ENCODE measurements at regions not wholly inside any gene's neighbourhood (a gene's known extent, or its start where the extent isn't known, plus 50 kb on each side); places are given as distances from the start of the nearest gene placed in this dataset.

DNA sequence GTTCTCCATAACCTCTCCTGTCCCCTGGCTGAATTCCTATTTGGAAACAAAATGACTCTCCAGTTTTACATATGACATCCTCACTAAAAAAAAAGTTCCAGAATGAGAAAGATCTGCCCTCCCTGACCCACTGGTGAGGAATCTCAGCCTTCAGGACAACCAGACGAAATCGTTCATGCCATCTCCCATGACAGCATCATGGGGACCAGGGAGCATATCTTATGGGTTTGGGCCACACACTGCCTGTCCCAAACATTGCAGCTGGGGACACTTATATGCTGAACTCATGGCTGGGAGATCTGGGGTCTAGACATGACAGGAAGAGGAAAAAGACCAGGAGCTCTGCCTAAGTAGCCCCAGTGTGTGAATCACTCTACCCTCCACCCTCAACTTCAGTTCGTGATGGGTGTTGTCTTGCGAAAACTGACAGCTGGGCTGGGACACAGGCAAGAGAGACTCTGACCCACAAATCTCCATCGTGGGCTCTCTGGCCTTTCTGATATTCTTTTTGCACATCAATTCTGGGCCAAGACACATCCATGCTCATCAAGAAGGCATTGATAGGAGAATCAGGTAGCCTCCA is 102.0 kb downstream of the ZNF280B start:
- TF ChIP-seq, protein P1, sequence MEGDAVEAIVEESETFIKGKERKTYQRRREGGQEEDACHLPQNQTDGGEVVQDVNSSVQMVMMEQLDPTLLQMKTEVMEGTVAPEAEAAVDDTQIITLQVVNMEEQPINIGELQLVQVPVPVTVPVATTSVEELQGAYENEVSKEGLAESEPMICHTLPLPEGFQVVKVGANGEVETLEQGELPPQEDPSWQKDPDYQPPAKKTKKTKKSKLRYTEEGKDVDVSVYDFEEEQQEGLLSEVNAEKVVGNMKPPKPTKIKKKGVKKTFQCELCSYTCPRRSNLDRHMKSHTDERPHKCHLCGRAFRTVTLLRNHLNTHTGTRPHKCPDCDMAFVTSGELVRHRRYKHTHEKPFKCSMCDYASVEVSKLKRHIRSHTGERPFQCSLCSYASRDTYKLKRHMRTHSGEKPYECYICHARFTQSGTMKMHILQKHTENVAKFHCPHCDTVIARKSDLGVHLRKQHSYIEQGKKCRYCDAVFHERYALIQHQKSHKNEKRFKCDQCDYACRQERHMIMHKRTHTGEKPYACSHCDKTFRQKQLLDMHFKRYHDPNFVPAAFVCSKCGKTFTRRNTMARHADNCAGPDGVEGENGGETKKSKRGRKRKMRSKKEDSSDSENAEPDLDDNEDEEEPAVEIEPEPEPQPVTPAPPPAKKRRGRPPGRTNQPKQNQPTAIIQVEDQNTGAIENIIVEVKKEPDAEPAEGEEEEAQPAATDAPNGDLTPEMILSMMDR (IDR thresholded peaks at IDR 0.05; ENCODE audit: insufficient read depth, low read length, poor library complexity, severe bottlenecking) = no peak
- TF ChIP-seq EZH2phosphoT487 (conservative IDR thresholded peaks at IDR 0.05; ENCODE audit: low read length) = no peak
